ENCODE measurements at regions not wholly inside any gene's neighbourhood (a gene's known extent, or its start where the extent isn't known, plus 50 kb on each side); places are given as distances from the start of the nearest gene placed in this dataset.
A peak's percentile ranks its signal among the peaks of the same experiment; 100 is the strongest.

GRCh38 chr11:130598433-130598832, 150.0 kb downstream of the ADAMTS15 start:
- Histone ChIP-seq H3K27ac (no peak overlapping the region), H3K4me3 (no peak overlapping the region)
- peak; percentile 33 for DNase-seq (ENCODE audit: low spot score)
- TF ChIP-seq, protein P1, sequence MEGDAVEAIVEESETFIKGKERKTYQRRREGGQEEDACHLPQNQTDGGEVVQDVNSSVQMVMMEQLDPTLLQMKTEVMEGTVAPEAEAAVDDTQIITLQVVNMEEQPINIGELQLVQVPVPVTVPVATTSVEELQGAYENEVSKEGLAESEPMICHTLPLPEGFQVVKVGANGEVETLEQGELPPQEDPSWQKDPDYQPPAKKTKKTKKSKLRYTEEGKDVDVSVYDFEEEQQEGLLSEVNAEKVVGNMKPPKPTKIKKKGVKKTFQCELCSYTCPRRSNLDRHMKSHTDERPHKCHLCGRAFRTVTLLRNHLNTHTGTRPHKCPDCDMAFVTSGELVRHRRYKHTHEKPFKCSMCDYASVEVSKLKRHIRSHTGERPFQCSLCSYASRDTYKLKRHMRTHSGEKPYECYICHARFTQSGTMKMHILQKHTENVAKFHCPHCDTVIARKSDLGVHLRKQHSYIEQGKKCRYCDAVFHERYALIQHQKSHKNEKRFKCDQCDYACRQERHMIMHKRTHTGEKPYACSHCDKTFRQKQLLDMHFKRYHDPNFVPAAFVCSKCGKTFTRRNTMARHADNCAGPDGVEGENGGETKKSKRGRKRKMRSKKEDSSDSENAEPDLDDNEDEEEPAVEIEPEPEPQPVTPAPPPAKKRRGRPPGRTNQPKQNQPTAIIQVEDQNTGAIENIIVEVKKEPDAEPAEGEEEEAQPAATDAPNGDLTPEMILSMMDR (IDR thresholded peaks at IDR 0.05): no peak

DNA sequence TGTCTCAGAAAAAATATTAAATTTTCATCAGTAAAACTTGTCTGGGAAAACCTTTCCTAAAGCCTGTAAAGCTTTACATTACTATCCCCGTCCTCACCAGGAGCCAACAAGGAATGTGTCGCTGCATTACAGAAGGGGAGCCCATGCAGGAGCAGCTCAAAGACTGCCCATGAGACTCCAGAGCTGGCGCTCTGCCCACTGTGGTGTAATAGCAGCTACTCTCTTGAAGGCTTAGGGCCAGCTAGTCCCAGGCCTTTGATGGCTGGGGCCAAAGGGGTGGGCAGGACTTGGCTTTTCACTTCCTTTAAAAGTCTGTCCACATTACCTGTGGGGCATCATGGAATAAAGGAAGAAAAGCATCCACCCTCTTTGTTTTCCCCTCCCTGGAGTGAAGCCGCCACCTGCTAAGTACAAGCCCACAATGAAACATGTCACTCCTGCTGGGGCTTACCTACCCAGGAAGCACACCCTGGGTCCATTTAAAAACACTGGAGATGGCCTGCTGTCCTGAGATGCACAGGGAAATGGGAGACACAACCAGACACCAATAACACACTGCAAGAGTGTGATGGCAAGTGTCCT, 150.7 kb downstream of the ADAMTS15 start:
- Histone ChIP-seq H3K27ac (no peak overlapping the region), H3K4me3 (no peak overlapping the region)
- TF ChIP-seq, protein P1 (IDR thresholded peaks at IDR 0.05): no peak
- peak; percentile 78 for DNase-seq (ENCODE audit: low spot score)

GRCh38 chr11:130600139-130600538, 151.7 kb downstream of the ADAMTS15 start:
- DNase-seq (ENCODE audit: low spot score): no peak
- TF ChIP-seq, protein P1 (IDR thresholded peaks at IDR 0.05): no peak
- Histone ChIP-seq H3K27ac (no peak overlapping the region), H3K4me3 (no peak overlapping the region)

DNA sequence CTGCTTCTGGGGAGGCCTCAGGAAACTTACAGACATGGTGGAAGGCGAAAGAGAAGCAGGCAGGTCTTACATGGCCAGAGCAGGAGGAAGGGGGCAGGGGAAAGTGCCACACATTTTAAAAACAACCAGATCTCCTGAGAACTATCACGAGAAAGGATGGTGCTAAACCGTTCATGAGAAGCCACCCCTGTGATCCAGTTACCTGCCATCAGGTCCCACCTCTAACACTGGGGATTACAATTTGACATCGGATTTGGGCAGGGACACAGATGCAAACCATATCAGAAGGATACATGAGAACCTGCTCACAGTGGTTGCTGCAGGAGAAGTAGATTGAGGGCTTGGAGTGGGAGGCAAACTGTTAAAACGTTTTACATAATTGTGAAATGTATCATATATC, 152.2 kb downstream of the ADAMTS15 start:
- Histone ChIP-seq H3K4me3 (no peak overlapping the region), H3K27ac (peak overlapping the region in 1 of 2 donors; percentile 60)
- TF ChIP-seq, protein P1 (IDR thresholded peaks at IDR 0.05): no peak
- peak; percentile 38 for DNase-seq (ENCODE audit: low spot score)

DNA sequence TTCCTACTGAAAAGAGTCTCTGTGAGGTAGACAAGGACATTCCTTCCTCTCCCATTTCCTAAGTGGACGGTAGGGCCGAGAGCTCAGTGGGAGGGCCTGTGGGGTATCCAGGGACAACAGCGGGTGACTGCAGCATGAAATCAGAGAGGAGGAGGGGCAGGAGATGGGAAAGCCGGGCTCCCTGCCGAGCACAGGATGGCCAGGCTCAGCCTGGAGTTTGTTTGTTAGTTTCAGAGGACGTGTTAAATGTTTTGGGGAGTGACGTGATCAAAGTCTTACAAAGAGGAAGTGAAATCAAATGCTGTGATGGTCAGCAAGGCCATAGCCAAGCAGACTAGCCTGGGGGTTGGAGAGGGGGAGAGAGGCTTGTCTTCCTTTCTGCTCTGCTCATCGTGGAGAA, 152.7 kb downstream of the ADAMTS15 start:
- peak; percentile 82 for DNase-seq (ENCODE audit: low spot score)
- TF ChIP-seq, protein P1 (IDR thresholded peaks at IDR 0.05): no peak
- peak overlapping the region; percentile 42 to 60 for H3K27ac ChIP-seq
- H3K4me3 ChIP-seq: no peak overlapping the region

- H3K27ac ChIP-seq: peak overlapping the region; percentile 42 to 60
- TF ChIP-seq, protein P1 (IDR thresholded peaks at IDR 0.05): no peak
- H3K4me3 ChIP-seq: no peak overlapping the region
- peak; percentile 65 for DNase-seq (ENCODE audit: low spot score)
These were observed 153.5 kb downstream of the ADAMTS15 start for GRCh38 chr11:130601764-130602460.
